Loucy (cell line): ENCODE measurements at regions not wholly inside any gene's neighbourhood (a gene's known extent, or its start where the extent isn't known, plus 50 kb on each side); places are given as distances from the start of the nearest gene placed in this dataset.

ENCODE experiments used
- H2AFZ ChIP-seq: fragments of 200-600 bp; sonication (generic); 2 replicates; pipeline ENCODE4 v1.6.0; 2016; ENCODE audit warnings: antibody characterized with exemption, mild to moderate bottlenecking, low read length, moderate library complexity
- H3F3A ChIP-seq: fragments of 200-600 bp; 2 replicates; pipeline ENCODE4 v1.6.0; 2016; ENCODE audit warnings: antibody characterized with exemption, low read depth, mild to moderate bottlenecking
- H3K27me3 ChIP-seq: fragments of 200-600 bp; sonication (generic); 2 replicates; pipeline ENCODE4 v1.6.1; 2014; ENCODE audit warnings: low read length, mild to moderate bottlenecking; ENCODE audit not compliant: insufficient read depth, poor library complexity, severe bottlenecking
- H3K36me3 ChIP-seq: fragments of 200-600 bp; sonication (generic); 2 replicates; pipeline ENCODE4 v1.6.1; 2016; ENCODE audit warnings: low read length; ENCODE audit not compliant: insufficient read depth
- H3K4me1 ChIP-seq: fragments of 200-600 bp; sonication (generic); 2 replicates; pipeline ENCODE4 v1.5.1; 2014; ENCODE audit warnings: low read length, mild to moderate bottlenecking; ENCODE audit not compliant: insufficient read depth, poor library complexity, severe bottlenecking
- H3K4me2 ChIP-seq: fragments of 200-600 bp; sonication (generic); 2 replicates; pipeline ENCODE4 v1.6.0; 2014; ENCODE audit warnings: antibody characterized with exemption, low read length, low read depth, mild to moderate bottlenecking; ENCODE audit not compliant: poor library complexity, severe bottlenecking
- H3K4me3 ChIP-seq: fragments of 200-600 bp; sonication (generic); 2 replicates; pipeline ENCODE4 v1.5.1; 2014; ENCODE audit warnings: low read length, mild to moderate bottlenecking, mixed read lengths; ENCODE audit not compliant: poor library complexity, severe bottlenecking
- H3K79me2 ChIP-seq: fragments of 200-600 bp; sonication (generic); 2 replicates; pipeline ENCODE4 v1.6.1; 2014; ENCODE audit warnings: low read length; ENCODE audit not compliant: insufficient read depth
- H3K9ac ChIP-seq: fragments of 200-600 bp; sonication (generic); 2 replicates; pipeline ENCODE4 v1.6.0; 2014; ENCODE audit warnings: mild to moderate bottlenecking, low read depth, low read length, moderate library complexity; ENCODE audit not compliant: poor library complexity, severe bottlenecking
- H3K9me2 ChIP-seq: fragments of 200-600 bp; sonication (generic); replicated peaks from 2 replicates; pipeline ENCODE4 v1.6.1; 2016; ENCODE audit warnings: low read depth, low read length, mixed read lengths
- H3K9me3 ChIP-seq: fragments of 200-600 bp; sonication (generic); 2 replicates; pipeline ENCODE4 v1.6.1; 2014; ENCODE audit warnings: mild to moderate bottlenecking, antibody characterized with exemption, low read length, low read depth; ENCODE audit not compliant: insufficient read depth
- H4K20me1 ChIP-seq: fragments of 200-600 bp; sonication (generic); 2 replicates; pipeline ENCODE4 v1.6.0; 2014; ENCODE audit warnings: antibody characterized with exemption, low read length, mild to moderate bottlenecking; ENCODE audit not compliant: insufficient read depth, poor library complexity, severe bottlenecking
- CTCF ChIP-seq: fragments of 200-600 bp; sonication (generic); conservative IDR thresholded peaks from 2 replicates; pipeline ENCODE4 v1.5.1; 2014; ENCODE audit warnings: mild to moderate bottlenecking, antibody characterized with exemption, low read length
- EZH2phosphoT487 ChIP-seq: fragments of 200-600 bp; IDR thresholded peaks from 2 replicates; pipeline ENCODE4 v1.6.1; 2018; ENCODE audit warnings: antibody characterized with exemption, mild to moderate bottlenecking, moderate library complexity, borderline replicate concordance

DNA sequence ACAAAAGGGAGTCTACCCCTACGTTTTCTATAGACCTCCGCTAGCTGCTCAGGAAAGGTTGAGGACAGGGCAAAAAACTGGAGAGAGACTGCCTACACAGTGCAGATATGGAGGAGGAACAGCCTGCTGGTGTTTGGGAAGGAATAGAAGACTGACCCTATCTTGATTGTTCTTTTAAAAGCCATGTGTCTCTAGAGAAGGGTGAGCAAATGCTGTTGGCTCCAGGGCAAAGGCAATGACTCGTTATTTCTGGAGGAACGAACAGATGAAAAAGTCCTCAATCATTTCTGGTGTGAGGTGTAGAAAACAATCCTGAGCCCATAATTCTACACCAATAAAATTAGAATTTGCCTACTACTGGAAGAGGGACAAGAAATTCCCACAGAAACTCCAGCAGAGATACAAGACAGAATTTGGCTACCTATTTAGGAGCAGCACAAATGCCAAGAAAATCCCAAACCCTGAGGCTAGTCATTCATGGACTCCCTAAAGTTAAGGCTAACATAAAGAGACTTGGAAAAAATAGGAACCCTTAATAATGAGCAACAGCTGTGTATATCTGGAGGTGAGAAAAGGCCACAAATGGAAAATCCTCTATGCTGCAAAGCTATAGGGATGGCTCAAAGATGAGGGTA, 1206.3 kb upstream of the CNTN5 start:
- Histone ChIP-seq H2AFZ (no peak overlapping the region), H3K27me3 (no peaks in the 10 kb centered on the region), H4K20me1 (no peaks in the 10 kb centered on the region), H3K79me2 (no peaks in the 10 kb centered on the region), H3K9ac (no peak overlapping the region), H3F3A (no peaks in the 10 kb centered on the region), H3K4me1 (no peaks in the 10 kb centered on the region), H3K9me3 (no peaks in the 10 kb centered on the region), H3K4me2 (no peak overlapping the region), H3K36me3 (no peaks in the 10 kb centered on the region), H3K4me3 (no peak overlapping the region), H3K9me2 (no peaks in the 10 kb centered on the region)
- TF ChIP-seq EZH2phosphoT487 (no peak), CTCF (no peak)

DNA sequence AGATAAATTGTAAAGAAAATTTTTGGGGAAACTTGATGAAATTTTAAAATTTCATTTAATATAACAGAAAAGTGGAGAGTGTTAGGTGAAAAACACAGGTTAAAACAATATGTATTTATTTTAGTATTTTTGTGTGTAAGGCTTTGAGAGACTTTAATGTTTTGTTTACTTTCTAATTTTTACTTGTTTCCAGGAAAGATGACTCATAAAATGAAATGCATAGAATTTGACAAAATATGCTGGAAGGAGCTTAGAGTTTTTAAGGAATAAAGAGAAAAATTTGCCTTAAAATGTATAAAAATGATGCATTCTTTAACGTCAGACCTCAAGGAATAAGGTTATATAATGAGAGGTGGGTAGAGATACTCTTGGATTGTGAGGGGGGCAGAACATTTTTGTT, 1205.1 kb upstream of the CNTN5 start:
- H3K4me1 ChIP-seq: no peaks in the 10 kb centered on the region
- no peak overlapping the region for H3K4me2 ChIP-seq
- no peaks in the 10 kb centered on the region for H3K9me3 ChIP-seq
- no peaks in the 10 kb centered on the region for H3K36me3 ChIP-seq
- H3K9me2 ChIP-seq: no peaks in the 10 kb centered on the region
- no peaks in the 10 kb centered on the region for H3F3A ChIP-seq
- H3K79me2 ChIP-seq: no peaks in the 10 kb centered on the region
- no peaks in the 10 kb centered on the region for H3K27me3 ChIP-seq
- no peak overlapping the region for H2AFZ ChIP-seq
- no peak overlapping the region for H3K9ac ChIP-seq
- no peak overlapping the region for H3K4me3 ChIP-seq
- H4K20me1 ChIP-seq: no peaks in the 10 kb centered on the region
- TF ChIP-seq CTCF (no peak), EZH2phosphoT487 (no peak)

- no peaks in the 10 kb centered on the region for H3K79me2 ChIP-seq
- H3K9me2 ChIP-seq: no peaks in the 10 kb centered on the region
- no peaks in the 10 kb centered on the region for H4K20me1 ChIP-seq
- H2AFZ ChIP-seq: no peak overlapping the region
- no peaks in the 10 kb centered on the region for H3K27me3 ChIP-seq
- H3K9ac ChIP-seq: no peak overlapping the region
- no peak overlapping the region for H3K4me2 ChIP-seq
- TF ChIP-seq EZH2phosphoT487 (no peak), CTCF (no peak)
- H3K4me3 ChIP-seq: no peak overlapping the region
- no peaks in the 10 kb centered on the region for H3F3A ChIP-seq
- no peaks in the 10 kb centered on the region for H3K36me3 ChIP-seq
- H3K9me3 ChIP-seq: no peaks in the 10 kb centered on the region
- H3K4me1 ChIP-seq: no peaks in the 10 kb centered on the region
These were observed 1188.3 kb upstream of the CNTN5 start for GRCh38 chr11:97832451-97832850.
